CD14-positive monocyte (primary cell): ENCODE measurements at regions not wholly inside any gene's neighbourhood (a gene's known extent, or its start where the extent isn't known, plus 50 kb on each side); places are given as distances from the start of the nearest gene placed in this dataset.
"Not testable (repeated sequence)": the region's sequence is repeated elsewhere in the genome, so short reads cannot be mapped to it uniquely, and the experiment has no call there.

ENCODE experiments used
- DNase-seq, 3 donors: peaks; one replicate each; pipeline ENCODE4 v3.0.0-alpha.2; 2011 to 2022
- H2AFZ ChIP-seq: 2 replicates; pipeline ENCODE4 v1.6.0; 2012; ENCODE audit warnings: mild to moderate bottlenecking, low read depth, low read length, inconsistent platforms; ENCODE audit not compliant: insufficient read depth, poor library complexity, severe bottlenecking
- H3K27ac ChIP-seq, 2 donors: 1 replicate in 1 of 2; 2 replicates in 1 of 2; pipeline ENCODE4 v1.5.1; 2012 to 2013; ENCODE audit warnings: low read length in 2 of 2, control low read depth in 1 of 2, inconsistent platforms in 1 of 2, low read depth in 1 of 2, mild to moderate bottlenecking in 1 of 2
- H3K27me3 ChIP-seq, 2 donors: one replicate each; pipeline versions ENCODE4 v1.6.0 to v1.6.1; 2011 to 2013; ENCODE audit warnings: low read length in 2 of 2; ENCODE audit not compliant: control insufficient read depth in 2 of 2, insufficient read depth in 2 of 2
- H3K36me3 ChIP-seq, 2 donors: replicated peaks in 1 of 2; 1 replicate in 1 of 2; 2 replicates in 1 of 2; pipeline versions ENCODE4 v1.5.1 to v1.6.1; 2012 to 2013; ENCODE audit warnings: low read length in 2 of 2, control low read depth in 1 of 2, inconsistent platforms in 1 of 2, mild to moderate bottlenecking in 1 of 2; ENCODE audit not compliant: insufficient read depth in 2 of 2, control insufficient read depth in 1 of 2
- H3K4me1 ChIP-seq, 2 donors: 1 replicate in 1 of 2; 2 replicates in 1 of 2; pipeline versions ENCODE4 v1.5.1 to v1.6.1; 2012 to 2013; ENCODE audit warnings: low read length in 2 of 2, control low read depth in 1 of 2, inconsistent platforms in 1 of 2, mild to moderate bottlenecking in 1 of 2, moderate library complexity in 1 of 2; ENCODE audit not compliant: insufficient read depth in 2 of 2, control insufficient read depth in 1 of 2
- H3K4me2 ChIP-seq: replicated peaks from 2 replicates; pipeline ENCODE3; 2012; ENCODE audit warnings: low read length, moderate library complexity, mild to moderate bottlenecking; ENCODE audit not compliant: poor library complexity, severe bottlenecking; ENCODE audit errors: extremely low read depth
- H3K4me3 ChIP-seq, 3 experiments: fragments of 200-600 bp in 1 of 3; sonication (generic) in 1 of 3; replicated peaks in 1 of 3; 1 replicate in 2 of 3; 2 replicates in 1 of 3; pipeline ENCODE4 v1.5.1; 2011 to 2013; ENCODE audit warnings: low read length in 3 of 3, mild to moderate bottlenecking in 3 of 3, control low read depth in 2 of 3, low read depth in 2 of 3, inconsistent platforms in 1 of 3, moderate library complexity in 1 of 3
- H3K79me2 ChIP-seq: 2 replicates; pipeline ENCODE4 v1.6.0; 2012; ENCODE audit warnings: mild to moderate bottlenecking, control low read depth, inconsistent platforms, low read length, moderate library complexity; ENCODE audit not compliant: insufficient read depth
- H3K9ac ChIP-seq: 2 replicates; pipeline ENCODE4 v1.6.0; 2017; ENCODE audit warnings: low read length, mild to moderate bottlenecking; ENCODE audit not compliant: insufficient read depth, poor library complexity, severe bottlenecking
- H3K9me3 ChIP-seq, 2 donors: replicated peaks in 1 of 2; 1 replicate in 1 of 2; 2 replicates in 1 of 2; pipeline versions ENCODE4 v1.5.1 to v1.6.1; 2012 to 2013; ENCODE audit warnings: low read length in 2 of 2, control low read depth in 1 of 2; ENCODE audit not compliant: control insufficient read depth in 1 of 2, insufficient read depth in 1 of 2
- H4K20me1 ChIP-seq: 2 replicates; pipeline ENCODE4 v1.6.0; 2012; ENCODE audit warnings: mild to moderate bottlenecking, low read length, control low read depth, moderate library complexity; ENCODE audit not compliant: insufficient read depth
- H3K27ac Mint-ChIP-seq, 7 donors: one replicate each; pipeline ENCODE4 v1.8.0; 2020; ENCODE audit warnings: mild to moderate bottlenecking in 7 of 7, mixed read lengths in 7 of 7, moderate library complexity in 6 of 7, inconsistent platforms in 2 of 7
- H3K27me3 Mint-ChIP-seq, 3 donors: one replicate each; pipeline ENCODE4 v1.8.0; 2021 to 2022; ENCODE audit warnings: low read depth in 3 of 3, mild to moderate bottlenecking in 3 of 3, mixed read lengths in 3 of 3, moderate library complexity in 3 of 3, inconsistent platforms in 1 of 3
- H3K36me3 Mint-ChIP-seq, 2 donors: one replicate each; pipeline ENCODE4 v1.8.0; 2020; ENCODE audit warnings: mixed read lengths in 2 of 2, inconsistent platforms in 1 of 2, mild to moderate bottlenecking in 1 of 2
- H3K4me1 Mint-ChIP-seq: one replicate; pipeline ENCODE4 v1.8.0; 2020; ENCODE audit warnings: mild to moderate bottlenecking, mixed read lengths
- H3K4me3 Mint-ChIP-seq, 2 donors: one replicate each; pipeline ENCODE4 v1.8.0; 2020; ENCODE audit warnings: mild to moderate bottlenecking in 2 of 2, mixed read lengths in 2 of 2, moderate library complexity in 1 of 2
- H3K9me3 Mint-ChIP-seq, 7 donors: one replicate each; pipeline ENCODE4 v1.8.0; 2020 to 2022; ENCODE audit warnings: mixed read lengths in 7 of 7, mild to moderate bottlenecking in 6 of 7, moderate library complexity in 6 of 7, inconsistent platforms in 2 of 7
- CTCF ChIP-seq: fragments of 200-600 bp; IDR thresholded peaks from one replicate; pipeline ENCODE4 v1.8.0; 2022; ENCODE audit warnings: antibody characterized with exemption, mild to moderate bottlenecking
- WGBS: methylation state at CpG from one replicate; pipeline ENCODE4 v1.1.5; 2013; ENCODE audit warnings: missing lambda C conversion rate; ENCODE audit not compliant: insufficient coverage; 5-methylcytosine and 5-hydroxymethylcytosine counted together
- intact Hi-C, 2 donors: fragments of 100-400 bp; cut with micrococcal nuclease; formaldehyde crosslinking; loops; one replicate each; pipeline versions ENCODE4 v1.15.0 to v1.15.1; 2023

GRCh38 chr12:3420693-3421092 lies 70.3 kb upstream of the PRMT8 start:
- Mint-ChIP-seq H3K27me3 (peaks cover 4 to 8% (median 6%) of the 10 kb centered on the region in 3 donors), H3K4me3 (no peak overlapping the region), H3K4me1 (no peaks in the 10 kb centered on the region), H3K36me3 (no peaks in the 10 kb centered on the region), H3K9me3 (peaks cover 0 to 19% (median 3%) of the 10 kb centered on the region in 7 donors), H3K27ac (no peak overlapping the region)
- H3K27me3 ChIP-seq = no peaks in the 10 kb centered on the region
- peaks cover 0 to 8% of the 10 kb centered on the region in 2 donors for H3K9me3 ChIP-seq
- H3K27ac ChIP-seq = no peak overlapping the region
- no peaks in the 10 kb centered on the region for H4K20me1 ChIP-seq
- WGBS = no CpG with 5 or more reads among the region's 6 CpGs
- no peak overlapping the region for H2AFZ ChIP-seq
- H3K4me1 ChIP-seq = no peaks in the 10 kb centered on the region
- no peak overlapping the region for H3K9ac ChIP-seq
- TF ChIP-seq CTCF = no peak
- no peak overlapping the region for H3K4me2 ChIP-seq
- H3K36me3 ChIP-seq = no peaks in the 10 kb centered on the region
- no peak for DNase-seq
- no peak overlapping the region for H3K4me3 ChIP-seq
- H3K79me2 ChIP-seq = no peaks in the 10 kb centered on the region
- intact Hi-C loops = no loop called here

GRCh38 chr12:3421191-3421978 lies 69.6 kb upstream of the PRMT8 start:
- no peak overlapping the region for H3K27ac Mint-ChIP-seq
- intact Hi-C loops = no loop called here
- H4K20me1 ChIP-seq = no peaks in the 10 kb centered on the region

GRCh38 chr12:3424796-3425195 lies 66.2 kb upstream of the PRMT8 start:
- H3K27ac Mint-ChIP-seq, H3K27me3 ChIP-seq, H2AFZ ChIP-seq, H3K4me1 ChIP-seq, H3K36me3 ChIP-seq, H3K4me3 Mint-ChIP-seq, DNase-seq, H3K9ac ChIP-seq, H3K9me3 ChIP-seq, H3K27ac ChIP-seq, H4K20me1 ChIP-seq, H3K4me3 ChIP-seq, H3K4me1 Mint-ChIP-seq, H3K79me2 ChIP-seq, H3K4me2 ChIP-seq, H3K36me3 Mint-ChIP-seq, intact Hi-C loops: not testable (repeated sequence)
- H3K9me3 Mint-ChIP-seq = peaks cover 2 to 19% (median 4%) of the 10 kb centered on the region in 7 donors
- peaks cover 8 to 13% (median 8%) of the 10 kb centered on the region in 3 donors for H3K27me3 Mint-ChIP-seq
- WGBS = 75% methylated on average over 4 of the region's 7 CpGs

More at GRCh38 chr12:3421191-3421978, 69.6 kb upstream of the PRMT8 start:
- Mint-ChIP-seq H3K36me3 (no peaks in the 10 kb centered on the region), H3K4me1 (no peaks in the 10 kb centered on the region), H3K9me3 (peaks cover 0 to 19% (median 3%) of the 10 kb centered on the region in 7 donors), H3K27me3 (peaks cover 4 to 6% (median 5%) of the 10 kb centered on the region in 3 donors), H3K4me3 (no peak overlapping the region)
- peaks cover 0 to 8% of the 10 kb centered on the region in 2 donors for H3K9me3 ChIP-seq
- H3K27me3 ChIP-seq = no peaks in the 10 kb centered on the region
- H3K4me1 ChIP-seq = no peaks in the 10 kb centered on the region
- no peak overlapping the region for H3K4me2 ChIP-seq
- WGBS = 61% methylated on average over 4 of the region's 13 CpGs
- H3K9ac ChIP-seq = no peak overlapping the region
- H2AFZ ChIP-seq = no peak overlapping the region
- no peak overlapping the region for H3K4me3 ChIP-seq
- no peak for TF ChIP-seq CTCF
- no peak overlapping the region for H3K27ac ChIP-seq
- no peaks in the 10 kb centered on the region for H3K36me3 ChIP-seq
- no peak for DNase-seq
- no peaks in the 10 kb centered on the region for H3K79me2 ChIP-seq
